ENCODE measurements at regions not wholly inside any gene's neighbourhood (a gene's known extent, or its start where the extent isn't known, plus 50 kb on each side); places are given as distances from the start of the nearest gene placed in this dataset.
A peak's percentile ranks its signal among the peaks of the same experiment; 100 is the strongest.

DNA sequence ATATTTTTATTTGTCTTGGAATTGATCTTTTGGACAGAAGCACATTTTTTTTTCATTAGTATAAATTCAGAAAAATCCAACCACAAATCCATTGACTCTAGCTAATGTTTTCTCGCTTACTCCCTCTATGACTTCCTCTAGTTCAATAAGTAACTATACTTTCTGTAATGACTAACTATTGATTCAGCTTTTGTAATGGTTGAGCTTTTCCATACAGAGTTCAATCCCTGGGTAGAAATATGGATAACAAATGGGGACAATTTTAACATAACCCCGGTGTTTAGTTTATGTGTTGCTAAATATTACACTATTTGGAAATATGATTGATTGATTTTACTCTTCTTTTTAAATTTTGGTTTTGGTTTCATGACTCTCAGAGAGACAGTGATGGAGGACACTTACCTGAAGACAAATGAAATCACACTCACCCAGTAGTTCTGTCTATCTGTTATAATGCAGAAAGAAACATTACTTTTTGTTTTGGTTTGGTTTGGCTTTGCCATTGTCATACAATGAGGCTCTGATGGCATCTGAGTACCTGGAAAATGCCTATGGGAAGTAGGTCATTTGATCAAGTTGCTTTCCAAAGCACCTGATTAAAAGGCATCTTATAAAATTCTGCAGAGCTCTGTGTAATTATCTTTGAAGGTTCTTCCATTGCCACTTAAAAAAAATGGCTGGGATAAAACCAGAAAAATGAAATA is 309.7 kb upstream of the MPDZ start:
- no peaks in the 10 kb centered on the region for H3K36me3 Mint-ChIP-seq (ENCODE audit: low read depth)
- H3K9me3 ChIP-seq (ENCODE audit: control insufficient read depth, low read length), result no peaks in the 10 kb centered on the region
- no peaks in the 10 kb centered on the region for H3K9me3 Mint-ChIP-seq
- 95 to 100% methylated on average over 2 of the region's 2 CpGs for WGBS, 2 experiments (ENCODE audit: insufficient coverage in 1 of 2, insufficient read length in 1 of 2)
- H3K4me1 Mint-ChIP-seq, result peaks cover 16% of the 10 kb centered on the region
- DNase-seq, result no peak
- H3K27ac Mint-ChIP-seq, result no peak overlapping the region
- TF ChIP-seq, protein P1, sequence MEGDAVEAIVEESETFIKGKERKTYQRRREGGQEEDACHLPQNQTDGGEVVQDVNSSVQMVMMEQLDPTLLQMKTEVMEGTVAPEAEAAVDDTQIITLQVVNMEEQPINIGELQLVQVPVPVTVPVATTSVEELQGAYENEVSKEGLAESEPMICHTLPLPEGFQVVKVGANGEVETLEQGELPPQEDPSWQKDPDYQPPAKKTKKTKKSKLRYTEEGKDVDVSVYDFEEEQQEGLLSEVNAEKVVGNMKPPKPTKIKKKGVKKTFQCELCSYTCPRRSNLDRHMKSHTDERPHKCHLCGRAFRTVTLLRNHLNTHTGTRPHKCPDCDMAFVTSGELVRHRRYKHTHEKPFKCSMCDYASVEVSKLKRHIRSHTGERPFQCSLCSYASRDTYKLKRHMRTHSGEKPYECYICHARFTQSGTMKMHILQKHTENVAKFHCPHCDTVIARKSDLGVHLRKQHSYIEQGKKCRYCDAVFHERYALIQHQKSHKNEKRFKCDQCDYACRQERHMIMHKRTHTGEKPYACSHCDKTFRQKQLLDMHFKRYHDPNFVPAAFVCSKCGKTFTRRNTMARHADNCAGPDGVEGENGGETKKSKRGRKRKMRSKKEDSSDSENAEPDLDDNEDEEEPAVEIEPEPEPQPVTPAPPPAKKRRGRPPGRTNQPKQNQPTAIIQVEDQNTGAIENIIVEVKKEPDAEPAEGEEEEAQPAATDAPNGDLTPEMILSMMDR (conservative IDR thresholded peaks at IDR 0.05), result no peak
- no peak overlapping the region for H3K4me3 ChIP-seq (ENCODE audit: low read length)
- no peaks in the 10 kb centered on the region for H3K27me3 Mint-ChIP-seq (ENCODE audit: insufficient read depth)
- H3K4me1 ChIP-seq (ENCODE audit: control insufficient read depth, insufficient read depth, low read length), result peaks cover 5% of the 10 kb centered on the region
- H3K9ac ChIP-seq (ENCODE audit: extremely low read depth, low read length, poor library complexity, severe bottlenecking), result no peak overlapping the region
- H3K27ac ChIP-seq (ENCODE audit: low read depth, low read length), result no peak overlapping the region
- H3K4me3 Mint-ChIP-seq, result no peak overlapping the region
- H3K27me3 ChIP-seq (ENCODE audit: control insufficient read depth, insufficient read depth, low read length, poor library complexity, severe bottlenecking), result no peaks in the 10 kb centered on the region
- H3K36me3 ChIP-seq (ENCODE audit: control insufficient read depth, insufficient read depth, low read length), result no peaks in the 10 kb centered on the region

DNA sequence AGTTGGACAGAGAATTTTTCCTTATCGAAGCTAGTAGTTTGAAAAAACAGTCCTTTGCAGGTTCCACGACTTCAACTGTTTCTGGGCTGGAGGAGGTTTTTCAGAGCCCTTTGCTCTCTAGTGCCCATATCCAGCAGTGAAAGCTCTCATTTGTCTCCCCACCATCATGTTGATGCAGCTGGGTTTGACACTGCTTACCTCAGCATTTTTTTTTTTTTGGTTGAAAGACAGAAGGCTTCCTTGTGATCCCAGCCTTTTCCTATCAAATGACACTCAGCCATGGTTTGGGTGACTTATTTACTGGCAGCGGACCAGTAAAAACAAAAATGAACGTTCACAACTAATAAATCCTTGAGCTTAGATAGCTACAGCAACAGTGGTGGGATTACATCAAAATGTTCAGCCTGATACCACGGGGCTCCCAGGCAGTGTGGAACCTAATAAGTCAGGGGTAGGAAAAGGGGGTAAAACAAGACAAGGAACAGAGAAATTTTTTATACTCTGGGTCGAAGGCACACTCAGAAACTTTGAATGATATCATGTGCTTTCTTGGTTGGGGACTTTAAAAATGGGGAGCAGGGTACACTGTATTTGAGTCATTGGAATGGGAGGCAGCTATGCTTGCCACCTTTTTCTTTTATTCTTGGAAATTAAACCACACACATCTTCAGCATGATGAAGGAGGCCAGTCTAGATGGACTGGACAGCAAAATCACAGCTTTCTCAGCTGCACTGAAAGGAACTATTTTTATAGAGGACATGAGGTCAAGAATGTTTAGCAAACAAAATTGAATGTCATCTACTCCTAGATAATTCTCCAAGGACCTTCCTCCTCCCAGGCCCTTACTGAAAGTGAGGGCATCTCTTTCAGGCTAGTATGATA is 308.9 kb upstream of the MPDZ start:
- Mint-ChIP-seq H3K4me1 (peaks cover 16% of the 10 kb centered on the region), H3K27ac (no peak overlapping the region), H3K27me3 (ENCODE audit: insufficient read depth) (no peaks in the 10 kb centered on the region), H3K9me3 (no peaks in the 10 kb centered on the region), H3K36me3 (ENCODE audit: low read depth) (no peaks in the 10 kb centered on the region), H3K4me3 (no peak overlapping the region)
- H3K9me3 ChIP-seq (ENCODE audit: control insufficient read depth, low read length), result no peaks in the 10 kb centered on the region
- no peak for DNase-seq
- no peak overlapping the region for H3K4me3 ChIP-seq (ENCODE audit: low read length)
- peaks cover 5% of the 10 kb centered on the region for H3K4me1 ChIP-seq (ENCODE audit: control insufficient read depth, insufficient read depth, low read length)
- TF ChIP-seq, protein P1 (conservative IDR thresholded peaks at IDR 0.05), result no peak
- no peaks in the 10 kb centered on the region for H3K27me3 ChIP-seq (ENCODE audit: control insufficient read depth, insufficient read depth, low read length, poor library complexity, severe bottlenecking)
- H3K27ac ChIP-seq (ENCODE audit: low read depth, low read length), result peak overlapping the region; percentile 93
- 88 to 93% methylated on average over 5 to 6 of the region's 6 CpGs for WGBS, 2 experiments (ENCODE audit: insufficient coverage in 1 of 2, insufficient read length in 1 of 2)
- H3K9ac ChIP-seq (ENCODE audit: extremely low read depth, low read length, poor library complexity, severe bottlenecking), result no peak overlapping the region
- no peaks in the 10 kb centered on the region for H3K36me3 ChIP-seq (ENCODE audit: control insufficient read depth, insufficient read depth, low read length)

DNA sequence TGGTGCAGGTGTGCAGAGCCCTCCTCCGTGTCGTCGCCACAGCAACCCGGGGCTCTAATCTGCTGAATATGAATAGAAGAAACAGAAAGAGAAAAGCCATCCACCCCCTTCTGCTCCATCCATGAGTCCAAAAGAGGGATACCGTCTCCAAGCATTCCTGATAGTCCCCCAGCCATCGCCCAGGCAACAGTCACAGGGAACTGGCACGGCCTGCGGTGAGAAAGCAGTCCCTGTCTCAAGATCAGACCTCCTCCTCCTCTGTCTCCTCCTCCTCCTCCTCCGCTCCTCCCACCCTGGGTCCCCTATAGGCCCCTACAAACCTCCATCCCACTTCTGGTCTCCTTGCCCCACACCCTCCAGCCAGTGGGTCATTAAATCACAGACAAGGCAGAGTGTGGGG is 308.1 kb upstream of the MPDZ start:
- Histone ChIP-seq H3K4me3 (ENCODE audit: low read length) (no peak overlapping the region), H3K36me3 (ENCODE audit: control insufficient read depth, insufficient read depth, low read length) (no peaks in the 10 kb centered on the region), H3K27ac (ENCODE audit: low read depth, low read length) (peak overlapping the region; percentile 93), H3K9me3 (ENCODE audit: control insufficient read depth, low read length) (no peaks in the 10 kb centered on the region), H3K27me3 (ENCODE audit: control insufficient read depth, insufficient read depth, low read length, poor library complexity, severe bottlenecking) (no peaks in the 10 kb centered on the region), H3K9ac (ENCODE audit: extremely low read depth, low read length, poor library complexity, severe bottlenecking) (no peak overlapping the region), H3K4me1 (ENCODE audit: control insufficient read depth, insufficient read depth, low read length) (peaks cover 5% of the 10 kb centered on the region)
- H3K36me3 Mint-ChIP-seq (ENCODE audit: low read depth), result no peaks in the 10 kb centered on the region
- TF ChIP-seq, protein P1 (conservative IDR thresholded peaks at IDR 0.05), result no peak
- H3K9me3 Mint-ChIP-seq, result no peaks in the 10 kb centered on the region
- 83 to 86% methylated on average over 1 to 9 of the region's 9 CpGs for WGBS, 2 experiments (ENCODE audit: insufficient coverage in 1 of 2, insufficient read length in 1 of 2)
- no peak overlapping the region for H3K27ac Mint-ChIP-seq
- no peak overlapping the region for H3K4me3 Mint-ChIP-seq
- no peak for DNase-seq
- peaks cover 16% of the 10 kb centered on the region for H3K4me1 Mint-ChIP-seq
- H3K27me3 Mint-ChIP-seq (ENCODE audit: insufficient read depth), result no peaks in the 10 kb centered on the region
